ENCODE measurements at regions not wholly inside any gene's neighbourhood (a gene's known extent, or its start where the extent isn't known, plus 50 kb on each side); places are given as distances from the start of the nearest gene placed in this dataset.

DNA sequence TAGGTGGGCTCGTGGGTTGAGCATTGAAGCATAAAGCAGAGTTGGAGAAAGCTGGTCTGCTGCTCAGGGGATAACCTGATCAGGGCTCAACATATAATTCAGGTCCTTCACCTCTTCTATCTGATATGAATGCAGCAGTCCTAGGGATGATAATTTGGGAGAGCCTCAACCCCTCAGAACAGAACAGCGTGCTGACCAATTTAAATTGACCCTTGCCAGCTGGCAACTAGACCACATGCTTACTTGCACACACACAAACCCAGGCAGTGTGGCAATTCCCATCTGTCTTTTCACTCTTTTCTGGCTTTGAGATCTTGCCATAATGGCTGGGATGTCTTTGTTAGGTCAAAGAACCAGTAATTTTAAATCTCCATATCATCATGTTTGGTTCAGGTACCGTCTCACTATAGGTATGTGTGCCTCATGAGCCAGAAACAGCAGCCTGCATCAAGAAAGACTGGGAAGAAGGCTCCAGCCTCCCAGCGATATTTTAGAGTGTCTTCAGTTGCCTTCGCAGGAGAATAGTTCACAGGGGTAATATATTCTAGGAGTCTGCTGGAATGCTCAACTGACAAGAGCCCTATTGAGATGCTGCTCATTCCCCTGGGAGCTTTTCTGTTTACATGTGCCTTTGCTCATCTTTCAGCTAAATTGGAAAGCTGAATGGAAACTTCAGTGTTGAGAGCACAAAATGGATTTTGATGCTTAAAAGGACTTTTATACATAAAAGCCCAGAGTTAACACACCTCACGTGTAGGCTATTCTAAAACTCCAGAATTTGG is 497.6 kb downstream of the RASEF start:
- no peak for DNase-seq (ENCODE audit: low read depth in 4 of 4, low spot score in 3 of 4)

DNA sequence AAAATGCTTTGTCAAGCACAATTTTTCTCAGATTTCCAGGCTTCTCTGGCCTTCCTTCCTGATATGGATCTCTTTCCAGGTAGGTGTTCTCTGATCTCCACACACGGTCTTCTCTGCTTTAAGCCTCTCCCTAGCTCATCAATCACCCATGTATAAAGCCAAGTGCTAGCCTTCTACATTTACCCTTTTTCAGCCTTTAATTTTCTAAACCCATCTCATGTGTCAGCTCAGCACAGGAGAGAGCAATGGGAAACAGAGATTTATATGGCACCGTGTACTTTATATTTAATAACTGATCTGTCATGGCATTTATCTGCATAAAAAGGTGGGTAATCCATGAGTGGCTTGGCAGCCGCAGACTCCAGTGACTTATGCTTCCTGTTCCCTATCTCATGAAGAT is 495.0 kb downstream of the RASEF start:
- no peak for DNase-seq (ENCODE audit: low read depth in 4 of 4, low spot score in 3 of 4)

DNA sequence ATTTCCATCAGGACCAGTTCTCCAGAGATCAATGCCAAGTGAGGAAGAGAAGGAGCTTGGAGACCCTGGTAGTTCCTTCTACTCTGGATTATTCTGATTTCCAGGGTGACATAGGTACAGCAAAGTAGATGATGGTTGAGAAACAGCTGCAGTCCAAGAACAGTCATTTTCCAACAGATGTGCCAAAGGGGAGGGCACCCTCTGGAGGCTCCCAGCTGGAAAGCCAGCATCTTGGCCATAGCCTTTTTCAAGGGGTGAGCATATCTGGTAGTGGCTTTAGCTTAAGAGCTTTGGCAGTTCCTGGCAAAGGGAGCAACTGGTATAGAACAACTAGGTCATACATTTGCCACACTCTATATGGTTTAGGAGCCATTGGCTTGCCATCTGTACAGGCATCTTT is 492.7 kb downstream of the RASEF start:
- DNase-seq (ENCODE audit: low read depth in 4 of 4, low spot score in 3 of 4): no peak

DNA sequence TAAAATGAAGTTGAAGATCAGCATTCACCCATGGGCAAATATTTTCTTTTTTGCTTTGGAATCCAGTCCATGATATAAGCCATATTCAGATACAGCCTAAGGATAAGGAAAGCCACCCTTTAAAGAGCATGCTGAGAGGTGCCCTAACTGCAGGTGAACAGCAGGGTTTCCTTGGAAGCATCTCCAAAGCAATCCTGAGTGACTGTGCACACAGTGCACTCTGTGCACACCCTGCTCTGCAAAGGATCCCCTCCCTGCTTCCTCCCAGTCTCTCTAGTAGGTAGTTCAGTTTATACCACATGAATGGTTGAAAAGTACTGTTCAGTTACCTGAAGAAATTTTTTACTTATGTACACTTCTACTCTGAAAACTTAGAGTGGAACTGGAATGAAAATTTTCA is 491.4 kb downstream of the RASEF start:
- no peak for DNase-seq (ENCODE audit: low read depth in 4 of 4, low spot score in 3 of 4)

DNA sequence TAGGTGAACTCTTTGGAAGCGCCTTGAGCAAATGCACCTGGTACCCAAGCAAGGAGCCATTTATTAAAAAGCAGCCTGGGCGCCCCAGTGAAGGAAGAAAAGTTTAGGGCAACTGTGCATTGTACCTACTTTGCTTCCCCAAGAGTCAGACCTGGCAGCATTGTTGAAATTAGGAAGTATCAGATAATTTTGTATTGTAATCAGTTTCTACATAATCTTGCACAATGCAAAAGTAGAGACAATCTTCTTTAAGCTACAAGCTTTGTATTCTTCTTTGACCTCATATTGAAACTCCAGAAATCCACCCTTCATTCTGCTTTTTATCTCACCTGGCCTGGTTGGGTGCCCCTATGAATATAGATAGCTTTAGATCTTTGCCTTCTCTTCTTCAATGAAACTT is 490.8 kb downstream of the RASEF start:
- DNase-seq (ENCODE audit: low read depth in 4 of 4, low spot score in 3 of 4): no peak

DNA sequence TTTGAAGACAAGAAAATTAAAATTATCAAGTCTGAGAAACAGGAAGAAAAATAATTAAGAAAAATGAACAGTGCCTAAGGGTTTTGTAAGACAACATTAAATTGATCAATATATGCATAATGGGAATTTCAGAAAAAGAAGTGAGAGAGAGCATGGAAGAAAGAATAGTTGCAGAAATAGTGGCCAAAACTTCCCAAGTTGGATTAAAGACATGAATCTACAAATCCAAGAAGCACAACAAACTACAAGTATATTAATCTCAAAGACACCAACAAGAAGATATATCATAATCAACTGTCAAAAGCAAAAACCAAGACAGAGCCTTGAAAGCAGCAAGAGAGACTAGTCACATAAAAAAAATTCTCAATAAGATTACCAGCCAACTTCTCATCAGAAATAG is 488.0 kb downstream of the RASEF start:
- DNase-seq (ENCODE audit: low read depth in 4 of 4, low spot score in 3 of 4): no peak

DNA sequence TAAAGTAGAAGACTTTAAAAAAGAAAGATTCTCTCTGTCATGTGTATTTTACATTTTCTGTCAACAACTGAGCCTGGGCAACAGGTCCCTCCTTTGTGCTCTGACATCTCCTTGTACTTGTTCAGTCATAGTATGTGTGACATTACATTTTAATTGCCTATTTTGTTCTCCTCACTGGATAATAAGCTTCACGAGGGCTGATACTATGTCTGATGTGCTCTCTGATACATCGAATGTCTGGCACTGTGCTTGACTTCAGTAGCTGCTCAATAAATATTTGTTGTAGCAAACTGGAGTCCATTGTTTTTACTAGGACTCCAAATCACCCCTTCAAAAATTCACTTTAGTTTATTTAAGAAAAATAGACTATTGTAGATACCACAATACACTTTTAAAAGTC is 482.0 kb downstream of the RASEF start:
- DNase-seq (ENCODE audit: low read depth in 4 of 4, low spot score in 3 of 4): no peak

DNA sequence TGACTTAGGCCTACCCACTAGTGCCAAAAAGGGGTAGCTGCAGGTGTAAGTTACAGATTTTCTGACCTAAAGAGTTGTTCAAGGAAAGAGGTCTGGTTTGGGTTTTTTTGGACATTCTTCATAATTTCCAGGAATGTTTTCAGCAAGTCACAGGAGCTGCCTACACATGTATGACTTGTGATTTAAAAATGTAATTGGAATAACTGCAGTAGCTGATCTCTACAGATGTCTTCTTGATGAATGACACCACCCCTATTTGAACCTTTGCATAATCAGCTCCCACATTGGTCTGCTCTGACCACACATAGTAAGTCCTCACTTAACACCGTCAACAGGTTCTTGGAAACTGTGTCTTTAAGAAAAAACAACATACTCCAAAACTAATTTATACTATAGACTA is 481.4 kb downstream of the RASEF start:
- DNase-seq (ENCODE audit: low read depth in 4 of 4, low spot score in 3 of 4): no peak

DNA sequence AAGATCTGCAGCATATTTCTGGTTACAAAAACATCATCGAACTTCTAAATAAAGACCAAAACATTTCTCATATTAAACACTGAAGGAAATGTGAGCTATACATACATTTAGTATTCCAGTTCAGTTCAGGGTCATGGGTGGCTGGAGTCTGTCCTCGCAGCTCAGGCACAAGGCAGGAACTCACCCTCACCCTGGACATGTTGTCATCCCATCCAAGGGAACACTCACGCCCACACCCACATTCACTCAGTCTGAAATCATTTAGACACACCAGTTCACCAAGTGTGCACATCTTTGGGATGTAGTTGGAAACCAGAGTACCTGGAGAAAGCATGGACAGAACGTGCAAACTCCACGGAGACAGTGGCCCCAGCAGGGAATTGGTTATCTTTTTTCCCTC is 481.0 kb downstream of the RASEF start:
- DNase-seq (ENCODE audit: low read depth in 4 of 4, low spot score in 3 of 4): no peak

DNA sequence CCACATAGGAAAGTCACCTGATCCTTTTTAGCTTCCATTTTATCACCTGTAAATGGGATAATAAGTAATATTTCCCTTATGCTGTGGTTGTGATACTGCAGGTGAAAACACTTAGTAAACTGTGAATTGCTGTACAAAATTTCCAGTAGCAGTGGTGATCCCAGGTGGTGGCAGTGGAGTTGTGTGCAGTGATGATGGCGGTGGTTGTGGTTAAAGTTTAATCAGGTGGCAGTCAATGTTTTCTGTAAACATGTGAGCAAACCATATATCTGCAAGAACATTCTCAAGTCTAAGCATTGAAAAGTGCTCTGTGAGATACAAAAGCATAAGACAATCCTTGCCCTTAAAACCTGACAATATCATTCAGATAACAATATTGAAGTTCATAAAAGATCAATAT is 480.2 kb downstream of the RASEF start:
- no peak for DNase-seq (ENCODE audit: low read depth in 4 of 4, low spot score in 3 of 4)

DNA sequence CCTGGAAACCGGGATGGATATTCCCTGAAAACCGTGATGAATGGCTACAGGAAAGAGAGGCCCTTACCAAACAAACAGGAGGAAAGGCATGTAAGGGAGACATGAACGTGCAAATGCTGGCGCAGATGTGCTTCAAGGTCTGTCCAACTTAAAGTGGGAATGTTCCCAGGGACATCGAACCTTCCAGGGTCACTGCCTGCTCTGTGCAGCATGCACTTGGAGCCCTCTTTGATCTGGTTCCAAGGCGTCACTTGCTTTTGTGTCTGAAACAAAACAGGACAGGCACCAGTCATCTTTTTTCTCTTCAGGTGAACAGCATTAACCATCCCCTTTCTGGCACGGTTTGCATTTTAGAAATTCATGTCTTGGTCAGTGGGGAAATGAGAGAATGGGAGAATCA is 479.4 kb downstream of the RASEF start:
- DNase-seq (ENCODE audit: low read depth in 4 of 4, low spot score in 3 of 4): no peak

DNA sequence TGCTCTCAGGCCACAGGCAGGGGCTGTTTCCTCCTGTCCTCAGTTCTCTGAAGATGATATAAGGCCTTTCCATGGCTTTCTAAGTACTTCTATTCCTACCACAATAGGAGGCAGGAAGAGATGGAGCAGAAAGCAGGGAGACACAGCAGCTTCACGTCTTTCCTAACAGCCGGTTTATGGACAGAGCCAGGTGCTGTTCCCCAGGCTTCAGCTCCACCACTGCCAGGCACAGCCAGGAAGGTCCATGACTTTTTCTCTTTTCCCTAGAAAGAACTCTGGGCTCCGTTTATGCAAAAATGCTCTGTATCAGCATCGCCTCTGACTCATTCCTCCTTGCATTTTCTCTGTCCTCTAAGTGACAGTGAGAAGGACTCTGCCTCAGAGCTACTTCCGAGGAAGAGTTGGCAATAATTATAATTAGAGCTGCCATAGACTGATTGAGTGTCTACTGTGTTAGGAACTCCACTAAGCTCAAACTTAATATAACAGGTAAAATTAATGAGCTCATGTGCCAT is 478.5 kb downstream of the RASEF start:
- DNase-seq (ENCODE audit: low read depth in 4 of 4, low spot score in 3 of 4): no peak

DNA sequence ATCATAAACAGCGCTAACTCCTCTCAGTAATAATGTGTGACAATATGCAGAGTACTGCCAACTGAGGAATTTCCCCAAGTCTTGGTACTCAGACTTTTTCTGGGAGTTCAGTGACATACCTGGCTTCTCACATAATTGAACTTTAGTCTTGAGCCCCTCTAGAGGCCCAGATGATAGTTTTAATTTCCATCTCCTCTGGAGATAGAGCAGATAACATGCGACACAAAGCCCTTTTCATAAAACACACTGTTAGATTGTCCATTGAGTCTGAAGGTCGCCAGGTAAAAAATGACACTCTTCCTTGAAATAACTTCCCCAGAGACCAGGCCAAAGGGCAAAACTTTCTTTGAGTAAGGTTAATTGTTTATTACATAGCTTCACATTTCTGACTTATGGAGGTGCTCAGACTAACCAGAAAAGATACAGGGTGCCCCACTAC is 476.0 kb downstream of the RASEF start:
- no peak for DNase-seq (ENCODE audit: low read depth in 4 of 4, low spot score in 3 of 4)

DNA sequence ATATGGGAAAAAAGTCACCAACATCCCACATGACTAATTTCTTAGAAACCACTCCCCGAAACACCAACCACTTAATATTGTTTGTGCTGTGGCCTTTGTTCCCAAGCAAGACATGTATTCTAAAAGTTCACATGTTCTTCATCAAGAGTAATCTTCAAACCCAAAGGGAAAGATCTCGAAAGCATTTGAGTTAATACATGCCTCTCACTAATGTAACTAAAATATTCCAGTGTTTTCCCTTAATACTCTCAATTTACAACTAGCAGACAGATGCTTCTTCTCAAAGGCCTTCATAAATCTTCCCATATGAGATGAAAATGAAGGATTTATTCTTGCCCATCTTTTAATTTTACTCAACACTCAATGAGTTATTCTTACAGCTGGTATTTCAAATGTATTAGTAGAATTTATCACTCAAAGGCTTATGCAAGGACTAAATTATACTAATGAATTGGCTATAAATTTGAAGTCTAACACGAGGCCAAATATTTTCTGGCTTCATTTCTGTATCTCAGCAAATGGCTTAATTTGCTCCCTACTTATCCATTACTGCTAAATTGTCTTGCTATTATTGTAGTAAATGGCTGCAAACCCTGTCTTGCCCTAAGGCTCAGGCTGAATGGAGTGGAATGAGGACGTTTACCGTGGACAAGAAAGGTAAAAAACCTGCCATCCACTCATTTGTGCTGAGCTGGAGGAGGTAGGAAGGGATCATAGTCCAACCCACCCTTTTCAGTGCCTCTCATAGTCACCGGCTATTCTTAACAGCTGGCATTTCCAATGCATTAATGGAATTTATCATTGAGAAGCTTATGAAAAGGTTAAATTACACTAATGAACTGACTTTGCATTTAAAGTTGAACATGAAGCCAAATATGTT is 474.4 kb downstream of the RASEF start:
- peak in 3 of 4 donors; percentile 60 to 71 (median 67) for DNase-seq (ENCODE audit: low read depth in 4 of 4, low spot score in 3 of 4)

DNA sequence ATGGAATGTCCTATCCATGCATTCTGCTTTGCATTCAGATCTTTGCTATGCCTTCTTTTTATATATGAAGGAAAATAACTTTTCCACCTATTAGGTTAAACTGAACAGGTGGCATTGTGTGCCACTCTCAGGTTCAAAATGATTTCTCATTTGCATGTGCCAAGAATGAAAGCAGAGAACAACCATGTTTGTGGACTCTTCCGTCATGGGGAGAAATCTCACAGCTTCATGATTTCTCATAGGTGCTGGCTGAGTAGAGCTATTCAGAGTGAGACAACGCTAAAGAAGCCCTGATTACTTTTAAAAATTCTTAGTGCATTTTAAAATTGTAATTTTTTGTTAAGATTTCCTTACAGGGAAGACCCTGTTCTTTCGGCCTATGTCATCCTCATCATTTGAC is 472.1 kb downstream of the RASEF start:
- no peak for DNase-seq (ENCODE audit: low read depth in 4 of 4, low spot score in 3 of 4)

DNA sequence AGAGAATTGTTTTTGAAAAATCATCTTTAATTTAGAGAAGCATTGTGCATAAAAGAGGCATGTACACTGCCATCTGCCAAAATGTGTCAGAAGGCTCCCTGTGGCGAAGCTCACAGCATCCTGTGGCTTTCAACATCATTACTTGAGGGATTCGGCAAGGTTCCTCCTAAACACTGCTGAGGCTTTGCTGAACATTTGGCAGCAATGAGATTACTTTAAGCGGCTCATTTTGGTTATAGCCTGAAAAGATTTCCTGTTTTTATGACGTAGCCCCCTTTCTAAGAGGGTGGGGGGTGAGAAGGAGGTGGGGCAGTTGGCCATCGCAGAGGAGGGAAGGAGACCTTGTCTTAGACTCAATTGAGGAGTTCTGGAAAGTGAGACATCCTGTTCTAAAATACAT is 469.4 kb downstream of the RASEF start:
- DNase-seq (ENCODE audit: low read depth in 4 of 4, low spot score in 3 of 4): no peak

DNA sequence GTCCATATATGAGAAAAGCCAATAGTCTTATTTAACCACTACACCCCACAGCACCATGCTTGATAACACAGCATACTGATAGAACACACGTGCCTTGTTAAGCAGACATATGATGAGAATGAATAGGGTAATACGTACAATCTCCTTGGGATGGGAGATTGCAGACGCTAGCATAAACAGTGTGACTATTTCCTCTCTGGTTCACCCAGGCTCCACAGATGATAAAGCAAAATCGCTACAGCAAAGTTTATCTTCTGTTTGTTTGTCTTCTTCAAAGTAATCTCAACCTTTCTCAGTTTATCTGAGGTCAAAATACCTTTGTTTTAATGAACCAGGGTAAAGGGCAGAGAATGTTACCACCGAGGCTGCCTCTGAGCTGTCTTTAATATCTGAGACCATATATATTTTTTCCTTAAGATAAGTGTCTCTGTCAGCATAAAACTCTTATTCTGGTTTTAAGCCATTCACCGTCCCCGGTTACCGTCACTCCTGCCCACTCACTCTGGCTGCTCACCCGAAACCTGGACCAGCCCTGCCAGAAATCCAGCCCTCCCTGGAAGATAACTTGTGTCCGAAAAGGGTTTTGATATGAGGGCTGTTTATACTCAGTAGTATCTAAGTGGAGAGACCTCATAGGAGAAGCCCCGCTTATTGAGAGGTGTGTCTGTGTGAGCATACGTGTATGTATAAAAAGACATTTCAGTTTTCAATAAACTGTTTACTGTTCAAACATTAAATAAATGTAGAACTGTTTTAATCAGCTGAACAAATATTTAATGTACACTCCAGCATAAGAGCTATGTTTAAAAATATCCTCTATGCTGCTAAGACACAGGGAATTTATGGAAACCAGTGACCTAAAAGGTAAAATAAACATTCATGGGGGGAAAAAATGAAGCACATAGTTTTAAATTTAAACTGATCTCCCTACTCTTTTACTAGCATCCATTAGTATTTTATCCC is 465.4 kb downstream of the RASEF start:
- DNase-seq (ENCODE audit: low read depth in 4 of 4, low spot score in 3 of 4): no peak

DNA sequence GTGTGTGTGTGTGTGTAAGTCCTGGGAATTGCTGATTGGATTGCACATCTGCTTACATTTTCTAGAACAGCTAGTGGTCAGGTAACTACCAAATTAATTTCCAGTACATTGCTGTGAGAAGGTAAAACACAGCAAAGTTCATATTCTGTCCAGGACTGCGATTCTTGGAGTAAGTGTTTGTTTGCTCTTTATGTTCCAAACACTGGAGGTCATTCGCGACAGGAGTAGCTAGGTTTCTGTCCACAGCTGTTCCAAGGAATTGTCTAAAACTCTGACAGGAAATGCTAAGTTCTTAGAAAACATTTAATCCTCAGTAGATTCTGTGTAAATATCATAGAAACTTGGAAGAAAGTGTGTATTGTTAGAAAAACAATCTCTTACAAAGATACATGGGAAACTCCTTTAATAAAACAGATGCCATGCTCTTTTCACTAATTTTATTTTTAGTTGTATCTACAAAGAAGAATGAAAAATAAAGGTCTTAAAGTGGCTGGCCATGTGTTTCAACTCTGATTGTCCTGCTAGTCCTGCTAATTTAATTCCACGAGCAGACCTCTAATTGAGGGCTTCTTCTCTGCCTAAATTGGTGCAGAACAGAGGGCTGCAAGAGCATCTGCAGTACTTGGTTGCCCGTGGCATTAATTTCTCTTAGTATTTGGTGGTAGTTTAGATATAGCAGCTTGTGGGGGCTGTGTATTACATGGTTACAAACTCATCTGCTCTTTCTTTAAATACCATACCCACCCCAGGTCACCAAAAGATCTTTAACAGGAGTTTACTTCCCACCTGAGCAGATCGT is 464.5 kb downstream of the RASEF start:
- DNase-seq (ENCODE audit: low read depth in 4 of 4, low spot score in 3 of 4): no peak

DNA sequence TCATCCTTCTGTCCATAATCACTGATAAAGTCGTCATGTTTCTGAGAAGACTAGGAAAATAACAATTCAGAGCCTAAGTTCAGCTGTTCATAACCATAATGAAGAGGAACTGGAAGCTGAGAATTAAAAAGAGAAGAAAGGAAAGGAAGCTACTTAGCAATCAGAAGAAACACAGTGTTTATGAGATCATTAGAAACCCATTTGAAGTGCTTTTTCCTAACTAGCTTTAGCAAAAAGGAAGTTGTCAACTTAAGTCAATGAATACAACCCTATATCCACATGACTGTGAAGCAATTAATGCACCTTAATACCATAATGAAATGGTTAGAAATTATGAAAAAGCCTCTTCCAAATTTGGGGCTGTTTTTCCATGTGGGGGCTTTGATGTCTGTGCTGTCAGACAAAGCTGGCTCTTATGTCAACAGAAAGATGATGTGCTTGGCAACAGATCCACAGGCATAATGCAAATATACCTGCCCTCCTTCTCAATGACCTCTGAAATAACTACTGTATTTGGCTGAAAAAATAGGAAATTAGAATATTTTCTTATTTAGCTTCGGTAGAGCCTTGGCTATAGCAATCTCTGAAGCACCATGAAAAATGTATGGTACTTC is 463.5 kb downstream of the RASEF start:
- no peak for DNase-seq (ENCODE audit: low read depth in 4 of 4, low spot score in 3 of 4)
